Keratinocyte (primary cell): ENCODE measurements at regions not wholly inside any gene's neighbourhood (a gene's known extent, or its start where the extent isn't known, plus 50 kb on each side); places are given as distances from the start of the nearest gene placed in this dataset.

Experiments used
- DNase-seq: peaks from one replicate; pipeline ENCODE4 v3.0.0-alpha.2; 2011; ENCODE audit warnings: low read depth, missing footprints, low spot score
- FAIRE-seq: peaks from 2 replicates; lab custom pipeline; 2011; peaks lifted over from hg19 to GRCh38; lab: Jason Lieb, UNC
- H2AFZ ChIP-seq: 2 replicates; pipeline ENCODE4 v1.6.0; 2012; ENCODE audit warnings: low read length, control low read depth, inconsistent platforms; ENCODE audit not compliant: control insufficient read depth
- H3K27ac ChIP-seq: 2 replicates; pipeline ENCODE4 v1.5.1; 2011; ENCODE audit warnings: low read length; ENCODE audit not compliant: control insufficient read depth, insufficient read depth
- H3K27me3 ChIP-seq: 3 replicates; pipeline ENCODE4 v1.6.0; 2011; ENCODE audit warnings: low read length; ENCODE audit not compliant: control insufficient read depth, insufficient read depth; ENCODE audit errors: extremely low read depth
- H3K36me3 ChIP-seq, 2 experiments: 2 replicates in 1 of 2; 3 replicates in 1 of 2; pipeline ENCODE4 v1.5.1; 2011; ENCODE audit warnings: low read length in 2 of 2, mild to moderate bottlenecking in 1 of 2; ENCODE audit not compliant: control insufficient read depth in 2 of 2, insufficient read depth in 2 of 2; ENCODE audit errors: extremely low read depth in 1 of 2
- H3K4me1 ChIP-seq: 3 replicates; pipeline ENCODE4 v1.5.1; 2011; ENCODE audit warnings: low read length; ENCODE audit not compliant: control insufficient read depth, insufficient read depth; ENCODE audit errors: extremely low read depth
- H3K4me2 ChIP-seq: 3 replicates; pipeline ENCODE4 v1.6.0; 2011; ENCODE audit warnings: low read depth, low read length; ENCODE audit not compliant: control insufficient read depth, insufficient read depth; ENCODE audit errors: extremely low read depth
- H3K4me3 ChIP-seq, 3 experiments: fragments of 200-600 bp in 1 of 3; sonication (generic) in 1 of 3; 2 replicates in 2 of 3; 3 replicates in 1 of 3; pipeline ENCODE4 v1.5.1; 2011 to 2016; ENCODE audit warnings: low read length in 3 of 3, mild to moderate bottlenecking in 3 of 3, control low read depth in 2 of 3, inconsistent platforms in 1 of 3, low read depth in 1 of 3, mixed read lengths in 1 of 3, mixed run types in 1 of 3, moderate library complexity in 1 of 3; ENCODE audit not compliant: control insufficient read depth in 2 of 3, insufficient read depth in 2 of 3; ENCODE audit errors: extremely low read depth in 1 of 3
- H3K79me2 ChIP-seq: 2 replicates; pipeline ENCODE4 v1.6.0; 2012; ENCODE audit warnings: low read length; ENCODE audit not compliant: control insufficient read depth, insufficient read depth
- H3K9ac ChIP-seq: 3 replicates; pipeline ENCODE4 v1.6.0; 2011; ENCODE audit warnings: low read length; ENCODE audit not compliant: control insufficient read depth, insufficient read depth; ENCODE audit errors: extremely low read depth
- H3K9me1 ChIP-seq: 3 replicates; pipeline ENCODE4 v1.6.0; 2011; ENCODE audit warnings: low read length; ENCODE audit not compliant: control insufficient read depth, insufficient read depth; ENCODE audit errors: extremely low read depth
- H3K9me3 ChIP-seq: 2 replicates; pipeline ENCODE4 v1.5.1; 2012; ENCODE audit warnings: low read depth, low read length; ENCODE audit not compliant: control insufficient read depth
- H4K20me1 ChIP-seq: 3 replicates; pipeline ENCODE4 v1.6.0; 2011; ENCODE audit warnings: low read length; ENCODE audit not compliant: control insufficient read depth, insufficient read depth; ENCODE audit errors: extremely low read depth
- CTCF ChIP-seq, 3 experiments: IDR thresholded peaks in 1 of 3; conservative IDR thresholded peaks in 1 of 3; optimal IDR thresholded peaks in 1 of 3; 2 replicates in 2 of 3; 3 replicates in 1 of 3; pipeline versions ENCODE3 to v1.5.1; 2011; ENCODE audit warnings: low read length in 3 of 3, mild to moderate bottlenecking in 3 of 3, moderate library complexity in 2 of 3, control low read depth in 1 of 3, inconsistent platforms in 1 of 3; ENCODE audit not compliant: insufficient read depth in 2 of 3; ENCODE audit errors: extremely low read depth in 1 of 3
- EZH2 ChIP-seq: IDR thresholded peaks from one replicate; pipeline ENCODE4 v1.6.1; 2012; ENCODE audit warnings: inconsistent platforms, mild to moderate bottlenecking, low read length, moderate library complexity
- dilution Hi-C: fragments of 300-500 bp; cut with MboI; formaldehyde crosslinking; loops from one replicate; pipeline ENCODE4 v1.7.0; 2020; ENCODE audit warnings: low sequenced_read_pairs; ENCODE audit not compliant: extremely low pct_ligation_motif_present

- Histone ChIP-seq H3K9me3 (no peaks in the 10 kb centered on the region), H3K4me2 (no peak overlapping the region), H2AFZ (no peak overlapping the region), H3K36me3 (no peaks in the 10 kb centered on the region), H3K9ac (no peak overlapping the region), H3K4me3 (no peak overlapping the region), H3K4me1 (no peaks in the 10 kb centered on the region), H3K27me3 (no peaks in the 10 kb centered on the region), H3K27ac (no peak overlapping the region), H3K9me1 (no peaks in the 10 kb centered on the region), H3K79me2 (no peaks in the 10 kb centered on the region), H4K20me1 (no peaks in the 10 kb centered on the region)
- dilution Hi-C loops: no loop called here
- FAIRE-seq (no peak), DNase-seq (no peak)
- no peak for TF ChIP-seq CTCF (optimal IDR thresholded peaks at IDR 0.05 in 1 of 3, IDR thresholded peaks at IDR 0.05 in 1 of 3, conservative IDR thresholded peaks at IDR 0.05 in 1 of 3; ENCODE audit: extremely low read depth in 1 of 3, insufficient read depth in 2 of 3, low read length in 3 of 3)
- no peak for TF ChIP-seq EZH2
Observed at GRCh38 chr3:118110211-118110610, 924.4 kb downstream of the IGSF11 start.

- Histone ChIP-seq H3K9me3 (no peaks in the 10 kb centered on the region), H3K27me3 (no peaks in the 10 kb centered on the region), H3K79me2 (no peaks in the 10 kb centered on the region), H3K36me3 (no peaks in the 10 kb centered on the region), H3K4me1 (no peaks in the 10 kb centered on the region), H2AFZ (no peak overlapping the region), H3K27ac (no peak overlapping the region), H3K4me2 (no peak overlapping the region), H3K9ac (no peak overlapping the region), H3K9me1 (no peaks in the 10 kb centered on the region), H4K20me1 (no peaks in the 10 kb centered on the region), H3K4me3 (no peak overlapping the region)
- FAIRE-seq (no peak), DNase-seq (no peak)
- TF ChIP-seq CTCF (optimal IDR thresholded peaks at IDR 0.05 in 1 of 3, IDR thresholded peaks at IDR 0.05 in 1 of 3, conservative IDR thresholded peaks at IDR 0.05 in 1 of 3; ENCODE audit: extremely low read depth in 1 of 3, insufficient read depth in 2 of 3, low read length in 3 of 3) (no peak), EZH2 (no peak)
- dilution Hi-C loops: no loop called here
Observed at GRCh38 chr3:118116991-118117390, 917.7 kb downstream of the IGSF11 start.
